GM19467 (cell line): ENCODE measurements at regions not wholly inside any gene's neighbourhood (a gene's known extent, or its start where the extent isn't known, plus 50 kb on each side); places are given as distances from the start of the nearest gene placed in this dataset.
"Not testable (repeated sequence)": the region's sequence is repeated elsewhere in the genome, so short reads cannot be mapped to it uniquely, and the experiment has no call there.

Experiments
- ATAC-seq: cut with Tn5 transposase; IDR thresholded peaks from one replicate; pipeline ENCODE4 v1.9.1; 2021; ENCODE audit warnings: mild to moderate bottlenecking, moderate library complexity; ENCODE audit not compliant: unreplicated experiment

DNA sequence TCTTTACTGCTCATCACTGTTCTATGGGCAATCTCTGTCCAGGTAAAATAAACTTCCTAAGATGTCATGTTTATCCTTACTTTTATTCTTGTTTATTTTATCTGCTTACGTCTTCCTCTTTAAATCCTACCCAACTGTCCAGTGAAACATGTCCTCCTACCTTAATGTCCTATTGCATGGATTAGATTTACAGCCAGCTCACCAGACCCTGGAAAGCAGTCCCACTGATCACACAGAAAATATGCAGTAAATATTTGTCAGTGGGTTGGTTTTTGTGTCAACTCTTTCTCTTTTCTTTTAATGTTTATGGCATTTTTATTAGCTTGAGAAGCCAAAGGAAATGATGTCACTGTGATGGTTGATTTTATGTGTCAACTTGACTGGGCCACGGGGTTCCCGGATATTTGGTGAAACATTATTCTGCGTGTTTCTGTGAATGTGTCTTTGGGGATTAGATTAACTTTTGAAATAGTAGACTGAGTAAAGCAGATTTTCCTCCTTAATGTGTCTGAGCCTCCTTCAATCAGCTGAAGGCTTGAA is 258.3 kb downstream of the SRGAP2C start:
- no peak for ATAC-seq

DNA sequence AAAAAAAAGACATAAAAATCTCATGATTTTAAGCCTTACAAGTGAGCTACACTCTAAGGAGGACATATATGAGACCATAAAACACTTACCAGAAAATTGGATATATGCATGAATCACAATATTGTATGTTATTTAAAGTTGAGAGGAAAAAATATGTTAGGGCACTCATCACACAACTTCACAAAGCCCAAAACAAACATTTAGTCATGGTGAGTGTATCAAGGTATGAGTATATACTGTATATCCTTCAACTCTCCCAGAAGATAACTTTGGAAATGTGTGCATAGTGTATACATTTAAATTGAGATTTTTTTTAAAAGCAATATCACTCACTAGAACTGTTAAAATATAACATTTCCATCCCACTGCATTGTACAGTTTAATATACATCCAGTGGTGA is 259.3 kb downstream of the SRGAP2C start:
- no peak for ATAC-seq

DNA sequence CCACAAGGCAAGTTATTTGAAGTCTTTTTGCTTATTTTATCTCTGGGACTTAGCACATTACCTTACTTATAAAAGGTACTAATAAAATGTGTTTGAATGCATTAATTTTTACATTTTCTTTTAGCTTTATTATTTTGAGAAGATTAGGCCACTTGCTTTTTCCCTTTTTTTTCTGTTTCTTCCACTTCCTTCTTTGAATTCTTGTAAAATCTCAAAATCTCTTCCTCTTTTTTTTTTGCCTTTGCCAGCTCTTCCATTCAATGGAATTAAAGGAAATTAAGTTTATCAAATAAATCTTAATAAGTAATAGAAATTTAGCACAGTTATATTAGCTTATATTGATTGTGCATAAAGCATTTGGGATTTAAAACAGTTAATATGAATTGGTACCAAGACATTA is 260.9 kb downstream of the SRGAP2C start:
- no peak for ATAC-seq

DNA sequence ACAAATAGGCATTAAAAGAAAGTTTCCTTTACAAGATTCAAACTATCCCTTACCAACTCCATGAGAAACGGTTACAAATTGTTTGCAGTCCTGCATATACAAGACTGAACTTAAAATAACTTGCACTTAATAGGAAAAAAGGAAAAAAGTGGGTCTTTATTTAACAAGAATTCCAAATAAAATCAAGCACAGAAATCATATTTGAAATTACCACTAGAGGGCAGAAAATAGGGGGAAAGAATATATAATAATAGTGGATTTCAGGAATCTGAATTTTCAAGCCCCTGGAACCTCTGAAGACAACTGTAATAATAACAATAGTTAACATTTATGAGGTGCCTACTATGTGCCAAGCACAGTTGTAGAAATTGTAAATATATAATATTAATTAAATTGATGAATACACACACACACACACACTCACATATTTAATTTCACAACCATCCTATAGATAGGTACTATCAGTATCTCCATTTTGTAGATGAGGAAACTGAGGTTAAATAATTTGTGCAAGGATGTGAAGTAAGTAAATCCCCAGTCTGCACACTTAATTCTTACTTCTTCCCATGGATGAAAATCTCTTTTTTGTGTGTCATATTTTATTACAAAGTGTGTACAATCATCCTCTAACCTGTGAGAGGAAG is 262.6 kb downstream of the SRGAP2C start:
- not testable (repeated sequence) for ATAC-seq

DNA sequence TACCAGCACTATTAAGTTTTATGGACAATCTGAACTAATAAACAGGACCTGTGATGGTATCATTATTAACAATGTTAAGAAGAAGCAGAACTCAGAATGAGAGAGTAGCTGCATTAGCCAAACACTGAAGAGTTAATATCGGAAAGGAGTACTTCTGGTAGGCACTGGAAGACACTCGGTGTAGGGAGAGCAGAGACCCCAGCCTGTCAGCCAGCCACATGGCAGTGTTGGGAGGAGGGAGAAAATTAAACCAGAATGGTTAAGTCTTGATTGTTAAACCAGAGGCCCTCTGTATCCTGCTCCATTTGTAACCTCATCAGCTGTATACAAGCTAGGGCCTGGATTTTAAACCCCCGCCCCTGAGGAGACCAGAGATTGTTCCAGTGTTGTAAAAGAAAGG is 263.3 kb downstream of the SRGAP2C start:
- not testable (repeated sequence) for ATAC-seq

DNA sequence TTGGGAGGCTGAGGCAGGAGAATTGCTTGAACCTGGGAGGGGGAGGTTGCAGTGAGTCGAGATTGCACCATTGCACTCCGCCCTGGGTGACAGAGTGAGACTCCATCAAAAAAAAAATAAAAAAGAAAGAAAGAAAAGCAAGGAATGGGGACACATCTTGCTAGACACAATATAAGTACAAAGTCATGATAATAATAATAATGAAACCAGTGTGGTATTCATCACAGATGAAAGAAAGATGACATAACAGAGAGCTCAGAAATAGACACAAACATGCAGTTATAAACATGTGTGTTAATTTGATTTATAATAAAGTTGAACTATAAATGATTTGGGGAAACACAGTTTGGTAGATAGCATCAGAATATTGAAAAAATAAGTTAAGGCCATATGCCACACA is 264.1 kb downstream of the SRGAP2C start:
- ATAC-seq: no peak

DNA sequence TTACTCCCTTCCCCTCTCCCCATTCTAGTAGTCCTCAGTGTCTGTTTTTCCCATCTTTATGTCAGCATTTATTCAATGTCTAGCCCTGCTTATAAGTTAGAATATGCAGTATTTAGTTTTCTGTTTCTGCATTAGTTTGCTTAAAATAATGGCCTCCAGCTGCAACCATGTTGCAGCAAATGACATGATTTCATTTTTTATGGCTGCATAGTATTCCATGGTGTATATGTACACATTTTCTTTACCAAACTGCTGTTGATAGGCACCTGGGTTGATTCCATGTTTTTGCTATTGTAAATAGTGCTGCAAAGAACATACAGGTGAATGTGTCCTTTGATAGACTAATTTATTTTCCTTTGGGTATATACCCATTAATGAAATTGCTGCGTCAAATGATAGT is 267.7 kb downstream of the SRGAP2C start:
- no peak for ATAC-seq

DNA sequence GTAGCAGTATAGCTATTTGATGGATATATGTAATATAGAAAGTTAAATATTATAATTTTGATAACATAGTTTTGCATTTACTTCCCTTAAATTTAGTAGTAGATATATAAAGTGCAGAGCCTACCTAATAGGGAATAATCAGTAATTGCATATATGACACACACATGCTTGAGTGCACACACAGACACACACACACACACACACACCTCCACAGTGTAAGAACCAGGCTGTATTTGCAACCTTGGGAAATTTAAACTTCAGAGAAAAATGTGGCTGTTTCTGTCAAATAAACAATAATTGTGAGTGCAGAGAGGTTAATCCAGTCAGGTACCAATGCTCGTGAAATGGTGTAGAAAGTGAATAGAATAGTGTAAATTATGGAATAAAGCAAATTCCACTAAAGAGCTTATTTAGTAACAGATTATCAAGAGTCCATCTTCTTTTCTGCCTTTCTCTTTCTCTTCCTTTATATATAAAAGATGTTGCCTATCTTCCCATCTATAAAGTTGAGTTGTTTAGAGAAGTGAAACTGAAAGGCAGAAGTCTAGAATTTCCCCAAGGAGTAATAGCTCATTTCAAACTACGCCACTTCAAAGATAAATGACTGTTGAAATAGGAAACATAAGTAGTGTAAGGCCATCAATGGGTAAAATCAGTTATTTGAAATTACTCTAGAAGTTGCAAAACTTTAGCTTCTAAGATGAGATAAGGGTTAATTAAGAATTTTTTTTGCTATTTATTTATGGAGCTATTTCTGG is 273.7 kb downstream of the SRGAP2C start:
- peak; percentile 95 for ATAC-seq

DNA sequence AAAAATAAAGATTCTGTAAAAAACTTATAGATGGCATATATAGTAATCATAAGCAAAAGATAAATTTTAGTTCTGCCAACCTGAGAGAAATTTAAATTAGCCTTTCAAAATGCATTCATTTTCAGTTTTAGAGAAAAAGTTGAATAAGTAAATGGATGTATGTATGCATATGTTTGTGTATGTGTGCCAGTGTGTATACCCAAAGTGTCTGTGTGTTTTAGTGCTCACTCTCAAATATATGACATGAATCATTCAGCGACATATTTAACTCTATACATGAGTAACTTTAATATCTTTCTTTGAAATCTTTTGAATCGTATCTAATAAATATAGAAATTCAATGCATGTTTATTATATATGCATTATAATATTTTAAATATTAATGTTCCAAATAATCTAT is 274.5 kb downstream of the SRGAP2C start:
- no peak for ATAC-seq

DNA sequence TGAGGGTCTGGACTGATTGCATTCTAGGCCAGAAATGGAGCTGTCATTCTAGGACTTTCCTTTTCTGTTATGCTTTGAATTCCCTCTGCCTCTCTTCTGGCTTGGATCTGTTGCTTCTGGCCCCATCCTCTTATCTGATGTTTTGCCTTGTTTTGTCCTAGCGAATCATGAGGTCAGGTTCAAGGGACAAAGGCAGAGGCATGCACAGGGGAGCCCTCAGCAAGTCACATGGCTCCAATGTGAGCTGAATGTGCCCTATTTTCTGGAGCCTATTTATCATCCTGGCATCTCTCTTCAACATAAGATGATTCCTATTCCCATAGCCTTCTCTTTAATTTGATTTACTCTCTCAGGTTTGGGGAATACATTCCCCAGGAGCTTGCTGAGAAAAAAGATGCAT is 284.6 kb downstream of the SRGAP2C start:
- not testable (repeated sequence) for ATAC-seq

DNA sequence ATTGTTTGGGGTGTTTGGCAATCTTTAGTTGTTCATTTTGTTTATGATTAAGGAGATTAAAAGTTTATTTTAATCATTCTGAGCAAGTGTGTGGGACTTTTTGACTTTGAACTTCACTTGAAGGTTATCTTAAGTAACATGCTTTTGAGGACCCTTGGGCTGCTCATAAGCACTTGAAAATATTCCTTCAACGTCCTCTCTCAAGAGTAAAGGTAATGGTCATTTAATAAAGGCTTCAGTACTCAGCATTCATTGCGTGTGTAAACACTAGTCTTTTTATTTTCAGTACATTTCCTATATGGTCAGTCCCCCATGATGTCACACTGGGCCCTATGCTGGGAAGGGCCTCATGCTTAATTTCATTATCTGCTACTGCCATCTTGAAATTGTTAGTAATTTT is 285.6 kb downstream of the SRGAP2C start:
- not testable (repeated sequence) for ATAC-seq

DNA sequence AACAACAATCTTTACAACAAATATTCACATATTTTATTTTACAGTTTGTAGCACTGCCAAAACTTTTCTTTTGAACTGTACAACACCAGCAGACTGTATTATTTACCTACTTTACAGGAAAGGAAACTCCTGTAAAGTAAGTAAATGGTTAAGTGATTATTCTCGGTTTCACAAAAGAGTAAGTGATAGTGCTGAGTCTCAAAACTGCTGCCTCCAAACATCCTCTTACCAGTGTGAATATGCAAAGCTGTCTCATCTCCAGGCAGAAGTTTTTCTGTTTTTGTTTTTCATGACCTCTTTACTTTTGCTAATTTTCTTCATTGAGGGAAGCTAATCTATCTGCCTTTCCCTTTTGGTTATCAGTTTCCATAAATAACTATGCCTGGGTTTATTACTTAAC is 286.7 kb downstream of the SRGAP2C start:
- peak; percentile 99 for ATAC-seq

DNA sequence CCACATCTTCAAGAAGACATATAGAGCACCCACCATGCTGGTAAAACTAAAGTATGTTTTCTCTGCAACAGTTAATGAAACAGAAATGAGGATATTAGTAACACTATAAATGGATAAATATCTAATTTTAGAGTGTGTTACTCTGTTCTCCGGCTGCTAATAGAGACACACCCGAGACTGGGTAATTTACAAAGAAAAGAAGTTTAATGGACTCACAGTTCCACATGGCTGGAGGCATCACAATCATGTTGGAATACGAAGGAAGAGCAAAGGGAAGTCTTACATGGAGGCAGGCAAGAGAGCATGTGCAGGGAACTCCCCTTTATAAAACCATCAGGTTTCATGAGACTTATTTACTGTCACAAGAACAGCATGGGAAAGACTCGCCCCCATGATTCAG is 287.2 kb downstream of the SRGAP2C start:
- no peak for ATAC-seq

DNA sequence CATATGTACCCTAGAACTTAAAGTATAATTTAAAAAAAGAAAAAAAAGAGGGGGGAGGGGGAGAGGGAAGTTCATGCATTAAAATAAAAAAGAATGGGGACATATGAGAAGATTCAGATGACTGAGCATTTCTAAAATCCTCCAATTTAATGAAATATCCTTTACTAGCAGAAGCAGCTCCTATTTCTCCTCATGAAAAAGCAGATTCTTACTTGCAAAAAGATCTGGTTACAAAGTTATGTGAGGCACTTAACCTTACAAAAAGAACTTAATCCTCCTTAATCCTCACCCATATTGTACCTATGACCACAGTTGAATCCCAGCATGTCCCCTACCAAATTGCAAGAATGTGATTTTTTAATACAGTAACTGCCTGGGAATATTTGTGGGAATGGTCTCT is 298.5 kb downstream of the SRGAP2C start:
- ATAC-seq: no peak

DNA sequence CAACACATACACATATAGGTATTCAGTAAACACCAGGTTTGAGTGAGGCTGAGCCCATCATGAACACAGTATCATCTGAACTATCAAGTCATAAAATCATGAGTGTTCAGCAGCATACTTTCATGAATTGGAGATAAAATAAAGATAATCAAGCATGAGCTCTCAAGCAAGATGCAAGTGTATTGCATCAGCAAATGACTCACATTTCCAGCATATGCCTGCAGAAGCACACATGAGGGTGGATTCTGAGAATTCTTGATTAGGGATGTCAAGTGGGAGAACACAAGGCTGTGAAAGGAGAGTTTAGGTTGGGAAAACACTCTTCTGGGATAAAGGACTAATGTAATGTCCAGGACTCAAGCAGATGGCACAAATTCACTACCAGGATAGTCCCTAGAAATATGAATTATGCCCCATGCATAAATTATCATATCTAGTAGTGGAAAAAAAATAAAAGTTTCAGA is 299.2 kb downstream of the SRGAP2C start:
- ATAC-seq: no peak

DNA sequence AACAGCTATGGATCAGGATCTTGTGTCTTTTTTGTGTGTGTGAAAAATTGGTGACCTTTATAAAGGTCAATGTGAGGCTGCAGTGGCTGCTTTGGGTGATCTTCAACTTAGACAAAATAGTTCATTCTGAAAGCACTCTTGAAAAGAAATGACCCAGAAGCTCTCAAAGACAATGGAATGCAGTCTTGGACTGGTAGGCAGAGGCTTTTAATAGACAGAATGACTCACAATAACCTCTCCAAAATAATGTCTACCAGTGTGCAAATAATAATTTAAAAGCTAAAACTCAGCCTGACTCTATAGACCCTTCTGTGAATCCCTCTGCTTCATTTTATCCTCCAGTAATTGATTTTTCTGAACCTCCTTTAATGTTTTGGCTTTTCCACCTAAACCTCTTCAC is 310.0 kb downstream of the SRGAP2C start:
- ATAC-seq: not testable (repeated sequence)

DNA sequence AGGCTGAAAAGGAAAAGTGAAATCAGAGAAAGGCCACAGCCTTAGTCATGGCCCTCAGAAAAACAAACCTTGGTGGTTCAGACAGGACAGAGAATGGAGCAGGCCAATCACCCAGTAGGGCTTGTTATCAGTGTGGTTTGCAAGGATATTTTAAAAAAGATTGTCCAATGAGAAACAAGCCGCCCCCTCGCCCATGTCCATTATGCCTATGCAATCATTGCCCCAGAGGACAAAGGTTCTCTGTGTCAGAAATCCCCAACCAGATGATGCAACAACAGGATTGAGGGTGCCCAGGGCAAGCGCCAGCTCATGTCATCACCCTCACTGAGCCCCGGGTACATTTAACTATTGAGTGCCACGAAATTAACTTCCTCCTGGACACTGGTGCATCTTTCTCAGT is 326.7 kb downstream of the SRGAP2C start:
- not testable (repeated sequence) for ATAC-seq

DNA sequence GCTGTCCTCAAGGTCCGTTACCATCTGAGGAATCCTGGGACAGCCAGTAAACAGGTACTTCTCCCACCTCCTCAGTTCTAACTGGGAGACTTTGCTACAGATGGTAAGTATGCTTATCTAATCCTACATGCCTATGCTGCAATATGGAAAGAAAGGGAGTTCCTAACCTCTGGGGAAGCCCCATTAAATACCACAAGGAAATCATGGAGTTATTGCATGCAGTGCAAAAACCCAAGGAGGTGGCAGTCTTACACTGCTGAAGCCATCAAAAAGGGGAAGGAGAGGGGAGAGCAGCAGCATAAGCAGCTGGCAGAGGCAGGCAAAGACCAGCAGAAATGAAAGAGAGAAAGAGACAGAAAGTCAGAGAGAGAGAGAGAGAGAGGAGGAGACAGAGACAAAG is 327.1 kb downstream of the SRGAP2C start:
- ATAC-seq: not testable (repeated sequence)

DNA sequence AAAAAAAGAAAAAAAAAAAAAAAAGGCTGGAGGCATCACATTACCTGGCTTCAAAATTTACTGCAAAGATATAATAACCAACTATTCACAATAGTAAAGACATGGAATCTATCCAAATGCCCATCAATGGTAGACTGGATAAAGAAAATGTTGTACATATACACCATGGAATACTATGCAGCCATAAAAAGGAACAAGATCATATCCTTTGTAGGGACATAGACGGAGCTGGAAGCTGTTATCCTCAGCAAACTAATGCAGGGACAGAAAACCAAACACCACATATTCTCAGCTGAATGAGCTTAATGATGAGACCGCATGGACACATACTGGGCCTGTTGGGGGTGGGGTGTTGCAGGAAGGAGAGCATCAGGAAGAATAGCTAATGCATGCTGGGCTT is 330.5 kb downstream of the SRGAP2C start:
- no peak for ATAC-seq

DNA sequence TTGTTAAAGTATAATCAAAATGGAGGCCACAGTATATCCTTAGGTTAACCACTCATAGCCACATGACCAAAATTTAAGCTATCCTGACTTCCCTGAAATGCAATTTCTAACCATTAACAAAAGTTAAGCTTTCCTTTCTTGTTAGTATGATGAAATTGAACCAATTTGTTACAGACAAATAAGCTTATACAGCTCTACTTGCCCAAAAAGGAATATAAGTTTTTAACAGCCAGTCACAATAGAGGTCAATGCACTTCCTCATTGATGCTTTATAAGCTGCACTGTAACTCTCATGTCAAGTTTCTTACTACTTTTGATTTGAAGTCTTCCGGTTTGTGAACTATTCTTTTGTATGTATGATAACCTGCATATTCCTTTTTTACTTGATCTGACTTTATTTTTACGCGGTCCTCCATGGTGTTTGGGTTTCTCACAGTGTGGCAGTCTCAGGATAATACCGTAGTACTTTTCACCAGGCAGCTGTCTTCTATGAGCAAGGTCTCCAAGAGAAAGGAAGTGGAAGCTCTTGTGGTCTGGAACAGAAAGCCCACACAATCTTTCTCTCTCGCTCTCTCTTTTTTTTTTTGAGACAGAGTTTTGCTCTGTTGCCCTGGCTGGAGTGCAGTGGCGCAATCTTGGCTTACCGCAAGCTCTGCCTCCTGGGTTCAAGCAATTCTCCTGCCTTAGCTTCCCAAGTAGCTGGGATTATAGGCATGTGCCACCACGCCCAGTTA is 331.6 kb downstream of the SRGAP2C start:
- ATAC-seq: peak; percentile 81

DNA sequence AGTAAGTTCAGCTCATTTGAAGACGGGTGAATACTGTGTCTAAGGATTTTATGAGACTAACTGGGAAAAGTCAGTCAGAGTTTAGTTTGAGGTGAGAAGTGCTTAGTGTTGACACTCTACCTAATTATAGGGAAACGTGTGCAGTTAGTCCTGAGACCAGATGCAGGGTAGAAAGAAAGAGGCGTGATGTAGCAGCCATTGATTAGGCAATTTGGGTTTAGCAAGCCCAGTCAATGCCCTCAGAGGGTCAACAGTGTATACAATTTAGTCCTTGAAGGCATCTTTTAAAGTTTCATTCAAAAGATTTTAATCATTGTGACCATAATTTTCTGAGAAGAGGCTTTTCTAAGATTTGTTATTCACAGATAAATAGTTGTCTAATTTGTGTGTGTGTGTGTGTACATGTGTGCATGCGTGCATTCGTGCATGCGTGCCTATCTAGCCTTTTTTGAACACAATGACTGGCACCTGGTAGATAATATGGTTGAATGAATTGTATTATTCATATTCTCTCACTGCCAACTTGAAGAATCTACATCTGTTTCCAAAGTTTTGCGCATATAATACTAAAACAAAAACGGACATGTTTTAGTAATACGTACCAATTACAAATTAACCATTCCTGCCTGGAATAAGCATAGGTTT is 332.9 kb downstream of the SRGAP2C start:
- no peak for ATAC-seq
